KMS-11 (cell line): ENCODE measurements at regions not wholly inside any gene's neighbourhood (a gene's known extent, or its start where the extent isn't known, plus 50 kb on each side); places are given as distances from the start of the nearest gene placed in this dataset.

Source experiments
- H2AFZ ChIP-seq: fragments of 200-600 bp; sonication (generic); 2 replicates; pipeline ENCODE4 v1.6.1; 2016; ENCODE audit warnings: antibody characterized with exemption, mixed run types, low read depth
- H3K27ac ChIP-seq: fragments of 200-600 bp; sonication (generic); 2 replicates; pipeline ENCODE4 v1.6.1; 2016; ENCODE audit warnings: mild to moderate bottlenecking, mixed run types
- H3K27me3 ChIP-seq: fragments of 200-600 bp; sonication (generic); 2 replicates; pipeline ENCODE4 v1.6.1; 2017; ENCODE audit warnings: mild to moderate bottlenecking, low read depth, mixed run types, moderate library complexity; ENCODE audit not compliant: insufficient read depth
- H3K36me3 ChIP-seq: fragments of 200-600 bp; sonication (generic); 2 replicates; pipeline ENCODE4 v1.6.1; 2017; ENCODE audit warnings: mild to moderate bottlenecking, mixed run types; ENCODE audit not compliant: insufficient read depth
- H3K4me1 ChIP-seq: fragments of 200-600 bp; sonication (generic); 2 replicates; pipeline ENCODE4 v1.6.1; 2016; ENCODE audit warnings: mild to moderate bottlenecking, low read depth, mixed run types; ENCODE audit not compliant: poor library complexity, severe bottlenecking
- H3K4me2 ChIP-seq: fragments of 200-600 bp; sonication (generic); 2 replicates; pipeline ENCODE4 v1.7.0; 2016; ENCODE audit warnings: mild to moderate bottlenecking, mixed run types
- H3K4me3 ChIP-seq: fragments of 200-600 bp; sonication (generic); IDR thresholded peaks from 2 replicates; pipeline ENCODE4 v1.6.1; 2017; ENCODE audit warnings: low read depth, low read length, mixed read lengths; ENCODE audit not compliant: insufficient read depth
- H3K79me2 ChIP-seq: fragments of 200-600 bp; sonication (generic); 2 replicates; pipeline ENCODE4 v1.6.1; 2016; ENCODE audit warnings: low read depth, mixed run types; ENCODE audit not compliant: insufficient read depth
- H3K9ac ChIP-seq: fragments of 200-600 bp; sonication (generic); 2 replicates; pipeline ENCODE4 v1.6.1; 2016; ENCODE audit warnings: mild to moderate bottlenecking, mixed run types
- H4K20me1 ChIP-seq: fragments of 200-600 bp; sonication (generic); 2 replicates; pipeline ENCODE4 v1.6.1; 2016; ENCODE audit warnings: mild to moderate bottlenecking, mixed run types; ENCODE audit not compliant: insufficient read depth
- CTCF ChIP-seq: fragments of 200-600 bp; sonication (generic); conservative IDR thresholded peaks from 2 replicates; pipeline ENCODE4 v1.6.1; 2017; ENCODE audit warnings: low read depth, mild to moderate bottlenecking, antibody characterized with exemption, low read length, moderate library complexity, mixed read lengths

DNA sequence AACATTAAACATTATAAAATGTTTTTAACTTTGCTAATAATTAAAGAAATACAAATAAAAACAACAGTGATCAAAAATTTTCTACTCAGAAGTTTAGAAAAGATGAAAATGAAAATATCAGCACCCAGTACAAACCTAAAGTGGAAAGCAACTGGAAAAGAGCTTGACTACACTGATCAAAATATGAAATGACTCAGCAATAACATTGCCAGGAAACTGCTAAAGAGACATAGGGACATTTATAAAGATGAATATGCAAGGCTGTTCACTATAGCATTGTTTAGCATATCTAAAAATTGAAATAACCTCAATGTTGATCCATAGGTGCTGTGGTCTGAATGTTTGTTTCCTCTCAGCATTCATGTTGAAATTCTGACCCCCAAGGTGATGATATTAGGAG is 88.5 kb upstream of the NOCT start:
- H3K79me2 ChIP-seq, result no peaks in the 10 kb centered on the region

GRCh38 chr4:138925495-138925894 is 90.1 kb upstream of the NOCT start:
- no peak for TF ChIP-seq CTCF
- H4K20me1 ChIP-seq, result no peaks in the 10 kb centered on the region
- no peak overlapping the region for H2AFZ ChIP-seq

More for the DNA sequence above, 88.5 kb upstream of the NOCT start:
- no peak for TF ChIP-seq CTCF
- H3K4me2 ChIP-seq, result no peak overlapping the region
- H3K36me3 ChIP-seq, result no peaks in the 10 kb centered on the region
- H3K9ac ChIP-seq, result no peak overlapping the region
- no peaks in the 10 kb centered on the region for H4K20me1 ChIP-seq
- H3K4me1 ChIP-seq, result no peaks in the 10 kb centered on the region
- no peak overlapping the region for H3K4me3 ChIP-seq
- no peak overlapping the region for H3K27ac ChIP-seq
- no peaks in the 10 kb centered on the region for H3K27me3 ChIP-seq
- no peak overlapping the region for H2AFZ ChIP-seq

DNA sequence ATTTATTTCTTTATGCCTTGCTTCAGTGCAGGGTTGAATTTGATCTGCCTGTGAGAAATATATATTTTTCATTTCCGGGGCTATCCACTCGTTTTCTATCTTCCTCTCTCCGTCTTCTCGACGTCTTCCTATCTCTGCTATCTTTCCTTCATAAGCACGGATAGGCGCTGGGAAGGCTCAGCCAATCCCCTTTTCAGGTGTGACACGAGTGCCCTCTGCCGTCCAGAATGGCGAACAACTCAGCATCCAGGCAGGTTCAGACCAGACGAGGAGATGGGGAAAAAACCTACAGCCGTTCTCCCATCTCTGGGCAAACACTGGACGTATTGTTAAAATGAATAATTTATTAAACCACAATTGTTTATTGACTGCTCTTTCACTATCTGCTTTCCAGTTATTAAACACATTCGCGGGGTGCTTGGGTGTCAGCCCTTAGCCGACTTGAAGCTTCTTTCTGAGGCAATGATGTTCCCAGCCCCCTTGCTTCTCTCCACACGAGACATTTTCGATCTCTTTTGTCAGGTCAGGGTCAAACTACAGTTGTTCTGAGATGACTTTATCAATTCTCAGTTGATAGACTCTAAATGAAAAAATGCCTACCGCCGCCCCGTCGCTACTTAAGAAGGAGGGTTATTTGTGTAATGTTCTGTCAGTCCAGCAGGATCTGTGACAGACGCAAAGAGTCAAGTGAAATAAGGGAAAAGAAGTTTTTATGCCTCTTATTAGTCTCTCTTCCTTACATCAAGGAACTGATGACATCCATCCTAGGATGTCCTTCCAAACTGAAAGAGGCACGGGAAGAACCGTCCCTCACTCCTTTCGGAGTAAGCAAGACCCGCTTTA is 96.3 kb upstream of the NOCT start:
- H3K9ac ChIP-seq, result no peak overlapping the region
- no peaks in the 10 kb centered on the region for H3K36me3 ChIP-seq
- peaks cover 4% of the 10 kb centered on the region for H3K4me1 ChIP-seq
- no peak overlapping the region for H3K4me2 ChIP-seq
- H3K4me3 ChIP-seq, result no peak overlapping the region
- TF ChIP-seq CTCF, result no peak
- H3K27me3 ChIP-seq, result no peaks in the 10 kb centered on the region
- H2AFZ ChIP-seq, result no peak overlapping the region
- H4K20me1 ChIP-seq, result no peaks in the 10 kb centered on the region
- no peaks in the 10 kb centered on the region for H3K79me2 ChIP-seq
- H3K27ac ChIP-seq, result no peak overlapping the region

More at GRCh38 chr4:138925495-138925894, 90.1 kb upstream of the NOCT start:
- H3K9ac ChIP-seq, result no peak overlapping the region
- no peak overlapping the region for H3K27ac ChIP-seq
- H3K36me3 ChIP-seq, result no peaks in the 10 kb centered on the region
- no peak overlapping the region for H3K4me3 ChIP-seq
- H3K4me2 ChIP-seq, result no peak overlapping the region
- H3K79me2 ChIP-seq, result no peaks in the 10 kb centered on the region
- H3K4me1 ChIP-seq, result no peaks in the 10 kb centered on the region
- H3K27me3 ChIP-seq, result no peaks in the 10 kb centered on the region

- Histone ChIP-seq H3K9ac (no peak overlapping the region), H3K4me1 (peaks cover 4% of the 10 kb centered on the region), H3K36me3 (no peaks in the 10 kb centered on the region), H2AFZ (no peak overlapping the region), H4K20me1 (no peaks in the 10 kb centered on the region), H3K4me2 (no peak overlapping the region), H3K27me3 (no peaks in the 10 kb centered on the region), H3K79me2 (no peaks in the 10 kb centered on the region), H3K4me3 (no peak overlapping the region), H3K27ac (no peak overlapping the region)
- no peak for TF ChIP-seq CTCF
Observed at GRCh38 chr4:138918169-138918869, 97.3 kb upstream of the NOCT start.
